GM13976 (cell line): ENCODE measurements at regions not wholly inside any gene's neighbourhood (a gene's known extent, or its start where the extent isn't known, plus 50 kb on each side); places are given as distances from the start of the nearest gene placed in this dataset.

Experiments
- DNase-seq: peaks from one replicate; pipeline ENCODE4 v3.0.0; 2012; ENCODE audit warnings: low spot score
- CTCF ChIP-seq: IDR thresholded peaks from 2 replicates; pipeline ENCODE4 v1.5.1; 2012; ENCODE audit warnings: borderline replicate concordance, mild to moderate bottlenecking; ENCODE audit not compliant: insufficient read depth; ENCODE audit errors: extremely low read depth, missing control alignments, control extremely low read depth
- in situ Hi-C: fragments of 300-500 bp; cut with MboI; formaldehyde crosslinking; loops from one replicate; pipeline ENCODE4 v1.12.0; 2022; ENCODE audit warnings: low sequenced_read_pairs, mixed read lengths, inconsistent platforms; ENCODE audit not compliant: unreplicated experiment

GRCh38 chr3:187550446-187550845 is 119.7 kb downstream of the SST start:
- in situ Hi-C loops = no loop called here
- DNase-seq = no peak
- no peak for TF ChIP-seq CTCF

DNA sequence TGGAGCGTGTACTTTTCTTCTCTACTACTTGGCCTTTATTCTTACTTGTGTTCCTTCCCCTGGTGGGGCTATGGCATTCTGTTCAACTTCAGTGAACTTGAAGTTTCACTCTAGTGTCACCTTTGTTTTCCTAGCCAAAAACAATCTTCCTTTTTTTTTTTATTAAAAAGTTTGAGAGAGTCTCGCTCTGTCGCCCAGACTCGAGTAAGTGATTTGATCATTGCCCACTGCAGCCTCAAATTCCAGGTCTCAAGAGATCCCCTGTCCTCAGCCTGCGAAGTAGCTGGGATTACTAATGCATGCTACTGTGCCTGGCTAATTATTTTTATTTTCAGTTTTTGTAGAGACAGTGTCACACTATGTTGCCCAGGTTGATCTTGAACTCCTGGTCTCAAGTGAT is 124.8 kb downstream of the SST start:
- DNase-seq = no peak
- in situ Hi-C loops = no loop called here
- TF ChIP-seq CTCF = no peak

DNA sequence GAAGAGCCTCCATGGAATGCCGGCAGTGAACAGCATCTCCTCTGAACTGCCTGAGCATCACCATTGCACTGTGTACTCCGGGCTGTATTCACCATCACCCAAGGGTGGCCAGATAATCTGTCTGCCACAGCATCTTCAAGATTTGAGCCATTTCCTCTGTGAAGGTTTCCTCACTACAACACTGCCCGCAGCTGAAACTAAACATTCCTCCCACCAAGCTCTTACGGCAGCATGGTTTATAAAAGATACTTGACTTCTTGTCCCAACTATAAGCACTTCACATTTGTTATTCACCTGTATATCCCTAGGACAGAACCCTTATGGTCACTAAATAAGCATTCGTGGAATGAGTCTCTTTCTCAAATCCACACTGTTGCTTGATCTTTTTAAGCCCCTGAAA is 125.9 kb downstream of the SST start:
- no peak for TF ChIP-seq CTCF
- in situ Hi-C loops = no loop called here
- no peak for DNase-seq

DNA sequence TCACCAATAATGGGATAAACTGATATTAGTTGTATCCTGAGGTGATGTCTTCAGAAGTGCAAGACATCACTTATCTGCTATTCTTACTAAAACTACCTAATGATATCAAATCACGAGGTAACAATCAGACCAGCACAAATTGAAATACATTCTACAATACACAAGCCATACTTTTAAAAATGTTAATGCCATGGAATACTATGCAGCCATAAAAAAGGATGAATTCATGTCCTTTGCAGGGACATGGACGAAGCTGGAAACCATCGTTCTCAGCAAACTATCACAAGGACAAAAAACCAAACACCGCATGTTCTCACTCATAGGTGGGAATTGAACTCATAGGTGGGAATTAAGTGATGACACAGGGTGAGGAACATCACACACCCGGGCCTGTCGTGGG is 129.3 kb downstream of the SST start:
- TF ChIP-seq CTCF = no peak
- DNase-seq = no peak
- in situ Hi-C loops = no loop called here

GRCh38 chr3:187536185-187536584 is 134.0 kb downstream of the SST start:
- in situ Hi-C loops = no loop called here
- TF ChIP-seq CTCF = no peak
- no peak for DNase-seq

GRCh38 chr3:187533797-187534196 is 136.4 kb downstream of the SST start:
- no peak for TF ChIP-seq CTCF
- DNase-seq = no peak
- in situ Hi-C loops = no loop called here

DNA sequence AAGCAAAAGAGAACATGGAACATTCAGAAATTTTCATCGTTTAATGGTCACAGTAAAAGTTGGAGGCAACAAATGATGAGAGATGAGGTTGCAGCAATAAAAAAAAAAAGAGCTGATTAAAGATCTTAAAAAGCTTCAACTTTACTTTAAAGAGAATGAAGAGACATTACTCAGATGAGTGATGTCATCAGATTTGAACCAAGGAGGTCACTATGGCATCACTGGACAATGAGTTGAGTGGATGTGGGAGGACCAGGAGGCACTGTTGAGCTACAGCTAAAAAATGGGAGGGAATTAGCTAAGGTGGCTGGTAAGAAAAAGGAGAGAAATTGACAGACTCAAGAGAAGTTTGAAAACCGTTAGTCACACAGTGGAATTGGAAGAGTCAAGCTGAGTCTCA is 138.4 kb downstream of the SST start:
- no peak for TF ChIP-seq CTCF
- in situ Hi-C loops = no loop called here
- no peak for DNase-seq
